HG03571 (cell line): ENCODE measurements at regions not wholly inside any gene's neighbourhood (a gene's known extent, or its start where the extent isn't known, plus 50 kb on each side); places are given as distances from the start of the nearest gene placed in this dataset.
"Not testable (repeated sequence)": the region's sequence is repeated elsewhere in the genome, so short reads cannot be mapped to it uniquely, and the experiment has no call there.

Source experiments
- ATAC-seq: cut with Tn5 transposase; IDR thresholded peaks from one replicate; pipeline ENCODE4 v1.9.1; 2021; ENCODE audit not compliant: unreplicated experiment

DNA sequence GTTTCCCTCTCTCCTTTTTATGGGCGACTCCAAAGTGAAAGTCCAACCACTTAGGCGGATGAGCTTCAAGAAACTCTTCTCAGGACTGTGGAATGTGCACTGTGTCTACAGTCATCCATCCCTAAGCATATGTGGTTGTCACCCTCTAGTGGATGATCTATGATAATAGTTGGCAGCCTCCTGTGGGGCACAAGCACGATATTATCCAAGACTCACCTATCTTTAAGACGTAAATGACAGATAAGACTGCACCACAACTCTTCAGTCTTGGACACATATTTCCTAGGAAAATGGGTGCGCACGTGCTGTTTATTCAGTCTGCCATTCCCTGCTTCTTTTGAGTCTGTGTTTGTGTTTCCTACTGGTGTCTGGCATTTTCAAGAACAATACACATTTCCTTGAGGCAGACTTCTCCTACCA, 145.5 kb upstream of the CTAGE1 start:
- peak; percentile 59 for ATAC-seq

DNA sequence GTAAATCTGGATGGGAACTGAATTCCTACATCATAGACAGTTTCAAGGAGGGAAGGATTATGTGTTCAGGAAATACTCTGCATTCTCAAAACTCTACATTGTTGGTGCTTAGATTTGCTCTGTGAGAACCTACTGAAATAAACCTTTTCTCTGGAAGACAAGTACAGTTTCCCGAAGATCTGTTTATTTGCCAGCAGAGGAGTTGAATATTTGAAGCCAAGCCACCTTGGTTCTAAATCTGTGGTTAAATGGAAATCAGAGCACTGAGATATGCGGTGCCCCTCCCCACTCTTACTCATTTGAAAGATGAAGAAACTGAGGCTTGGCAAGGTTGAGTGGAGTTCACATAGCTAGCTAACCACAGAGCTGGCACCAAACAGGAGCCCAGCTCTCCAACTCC, 146.3 kb upstream of the CTAGE1 start:
- no peak for ATAC-seq

DNA sequence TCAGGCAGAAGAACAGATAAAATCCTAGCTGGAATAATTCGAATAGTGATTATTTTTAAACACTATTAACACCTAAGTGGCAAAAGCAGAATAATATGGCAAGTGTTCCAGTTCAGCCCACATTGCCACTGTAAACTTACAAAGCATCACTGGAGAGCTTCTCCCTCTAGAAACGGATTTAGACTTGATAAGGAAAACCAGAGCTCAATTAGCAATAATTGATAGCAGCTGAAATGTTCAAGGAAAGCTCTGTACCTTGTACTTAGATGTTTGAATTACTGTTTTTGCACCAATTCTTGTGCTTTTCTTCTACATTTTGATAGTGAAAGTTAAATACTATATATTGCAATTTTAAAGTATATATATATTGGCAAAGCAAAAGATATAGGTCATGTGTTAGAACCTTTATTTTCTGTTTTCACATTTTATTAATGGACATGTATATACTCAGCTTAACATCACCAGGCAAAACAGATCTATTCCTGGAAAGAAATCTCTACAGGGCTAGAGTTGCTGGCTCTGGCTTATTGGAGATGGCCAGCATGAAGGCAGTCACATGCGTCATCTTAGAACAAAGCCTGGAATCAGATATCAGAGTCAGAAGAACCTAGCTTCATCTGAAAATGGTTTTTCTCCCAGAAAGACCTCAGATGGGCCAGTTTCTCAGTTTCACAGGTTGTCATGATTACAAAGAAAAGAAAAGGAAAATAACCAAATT, 149.1 kb upstream of the CTAGE1 start:
- ATAC-seq = no peak

DNA sequence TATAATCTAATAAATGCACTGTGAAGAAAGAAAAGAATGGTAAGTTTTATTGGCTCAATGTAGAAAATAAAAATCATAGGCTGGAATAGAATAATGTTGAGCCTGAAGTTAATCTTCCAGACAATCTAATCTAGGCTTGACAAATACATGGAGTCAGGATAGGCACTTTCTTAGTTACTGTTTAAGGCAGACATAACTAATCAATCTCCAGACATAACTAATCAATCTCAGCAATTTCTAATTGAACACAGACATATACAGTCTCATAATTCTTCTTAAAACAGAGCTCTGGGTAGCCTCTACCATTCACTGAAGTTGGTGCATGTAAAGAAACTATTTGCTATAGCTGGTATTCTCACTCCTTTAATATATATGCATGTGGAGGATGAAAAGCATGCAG, 150.1 kb upstream of the CTAGE1 start:
- ATAC-seq = no peak

DNA sequence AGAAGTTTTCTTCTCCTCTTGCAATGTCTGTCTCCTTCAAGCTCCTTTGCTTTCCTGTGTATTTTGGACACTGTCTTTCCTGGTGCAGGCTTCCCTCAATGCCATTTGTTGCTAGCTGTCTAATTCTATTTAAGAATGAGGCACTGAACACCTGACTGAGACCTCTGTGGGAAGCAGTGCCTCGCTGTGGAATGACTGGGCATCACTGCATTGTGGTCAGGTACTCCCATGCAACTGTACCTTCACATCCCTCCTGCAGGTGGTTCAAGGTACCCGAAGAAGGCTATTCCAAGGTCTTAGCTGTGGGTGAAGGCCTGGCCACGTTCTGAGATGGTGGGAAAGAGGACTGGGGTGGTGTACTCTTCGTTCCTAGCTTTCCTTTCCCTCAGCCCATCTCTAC, 152.8 kb upstream of the CTAGE1 start:
- no peak for ATAC-seq

DNA sequence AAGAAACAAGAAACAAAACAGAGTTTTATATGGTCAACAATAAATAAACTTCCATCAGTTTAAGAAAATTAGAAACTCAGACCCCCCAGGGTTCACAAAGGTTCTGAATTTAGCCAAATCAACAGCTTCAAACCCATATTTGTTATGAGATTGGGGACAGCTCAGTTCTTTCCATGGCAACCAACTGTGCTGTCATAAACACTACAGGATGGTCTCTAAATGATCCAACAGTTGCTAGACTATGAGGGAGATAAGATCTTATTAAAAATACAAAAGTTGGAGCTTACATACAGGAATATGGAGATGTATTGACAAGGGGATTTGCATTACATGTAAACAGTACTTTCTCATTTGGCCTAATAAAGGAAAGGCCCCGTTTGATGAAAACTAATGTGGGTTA, 154.6 kb upstream of the CTAGE1 start:
- ATAC-seq = no peak

DNA sequence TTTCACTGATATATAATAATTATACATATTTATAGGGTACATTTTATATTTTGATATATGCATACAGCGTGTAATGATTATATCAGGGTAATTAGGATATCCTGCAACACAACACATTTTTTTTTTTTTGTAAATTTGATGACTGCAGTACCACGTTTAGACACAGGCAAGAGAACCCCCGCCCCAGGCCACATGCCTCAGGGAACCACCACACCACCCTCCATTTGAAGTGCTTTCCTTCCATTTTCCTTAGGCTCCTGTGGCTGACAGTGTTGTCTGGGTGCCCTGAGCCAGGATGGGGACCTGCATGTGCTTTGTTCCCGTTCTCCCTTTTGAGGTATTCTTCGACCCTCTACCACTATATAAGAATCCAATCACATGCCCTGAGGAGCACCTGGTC, 161.6 kb upstream of the CTAGE1 start:
- ATAC-seq = no peak

DNA sequence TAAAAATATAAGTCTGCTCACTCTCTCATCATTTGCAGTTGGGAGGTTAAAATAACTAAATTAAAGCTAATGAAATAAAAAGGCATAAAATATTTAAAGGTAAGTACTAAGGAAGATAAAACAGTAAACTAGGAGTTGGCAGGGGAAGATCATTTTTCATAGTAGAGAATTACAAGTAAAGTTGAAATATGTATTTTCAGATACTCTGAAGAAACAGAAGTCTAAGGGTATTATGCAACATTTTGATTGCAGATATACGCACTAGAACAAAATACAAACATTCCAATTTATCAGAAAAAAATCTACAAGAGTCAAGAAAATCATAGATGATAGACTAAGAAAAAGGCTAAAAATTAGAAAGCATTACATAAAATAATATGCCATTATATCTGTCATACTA, 167.6 kb upstream of the CTAGE1 start:
- ATAC-seq = no peak

DNA sequence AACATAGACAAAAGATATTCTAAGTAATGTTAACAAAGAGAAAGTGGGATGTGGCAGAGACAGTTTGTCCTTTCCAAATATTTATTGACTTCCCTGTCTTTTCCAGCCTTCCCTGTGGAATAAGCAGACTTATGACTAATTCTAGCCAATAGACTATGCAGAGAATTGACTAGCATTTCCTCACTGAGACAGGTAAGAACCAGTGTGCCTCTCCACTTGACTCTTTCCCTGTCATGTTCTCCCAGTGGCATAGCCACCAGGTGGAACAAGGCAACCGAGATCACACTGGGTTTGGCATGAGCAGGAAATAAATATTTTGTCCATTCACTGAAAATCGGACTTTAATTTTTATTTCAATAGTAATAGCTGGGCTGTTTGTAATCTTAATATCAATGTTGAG, 168.1 kb upstream of the CTAGE1 start:
- ATAC-seq = no peak

DNA sequence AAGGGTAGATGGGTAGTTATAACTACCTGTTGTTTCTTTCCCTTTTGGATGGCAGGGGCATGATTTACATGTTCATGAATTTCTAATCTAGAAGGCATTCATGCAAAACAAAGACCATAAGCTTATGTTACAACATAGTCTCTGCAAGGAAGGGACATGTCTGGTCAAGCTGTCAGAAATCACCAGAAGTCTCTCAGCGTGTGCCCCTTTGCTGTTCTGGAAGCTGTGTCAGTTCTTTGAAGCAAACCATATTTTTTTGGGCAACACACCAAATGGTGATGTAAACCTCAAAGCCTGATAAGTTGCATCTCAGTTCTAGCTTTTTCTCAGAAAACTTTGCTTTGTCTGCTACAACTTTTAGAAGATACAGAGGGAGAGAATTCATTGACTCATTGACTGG, 173.5 kb upstream of the CTAGE1 start:
- no peak for ATAC-seq

DNA sequence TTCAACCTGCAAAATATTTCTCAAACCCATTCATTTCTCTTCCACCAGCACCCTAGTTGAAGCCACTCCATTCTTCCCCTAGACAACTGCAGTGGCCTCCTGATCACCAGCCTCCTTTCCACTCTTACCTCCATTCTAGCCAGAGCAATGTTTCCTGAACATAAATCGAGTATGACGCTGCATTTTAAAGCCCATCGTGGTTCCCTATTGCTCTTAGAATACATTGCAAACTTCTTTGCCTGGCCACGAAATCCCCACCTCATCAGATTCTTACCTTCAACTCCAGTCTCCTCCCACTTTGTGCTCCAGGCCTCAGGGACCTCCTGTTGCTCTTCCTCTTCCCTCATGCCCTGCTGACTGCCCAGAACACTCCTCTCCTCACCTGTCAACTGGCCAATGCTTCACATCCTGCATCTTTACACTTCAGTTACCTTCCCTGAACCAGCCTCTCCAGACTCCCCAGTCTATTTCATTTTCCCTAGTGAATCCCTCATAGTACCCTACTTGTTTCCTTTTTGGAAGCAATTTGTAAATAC, 176.5 kb upstream of the CTAGE1 start:
- no peak for ATAC-seq

DNA sequence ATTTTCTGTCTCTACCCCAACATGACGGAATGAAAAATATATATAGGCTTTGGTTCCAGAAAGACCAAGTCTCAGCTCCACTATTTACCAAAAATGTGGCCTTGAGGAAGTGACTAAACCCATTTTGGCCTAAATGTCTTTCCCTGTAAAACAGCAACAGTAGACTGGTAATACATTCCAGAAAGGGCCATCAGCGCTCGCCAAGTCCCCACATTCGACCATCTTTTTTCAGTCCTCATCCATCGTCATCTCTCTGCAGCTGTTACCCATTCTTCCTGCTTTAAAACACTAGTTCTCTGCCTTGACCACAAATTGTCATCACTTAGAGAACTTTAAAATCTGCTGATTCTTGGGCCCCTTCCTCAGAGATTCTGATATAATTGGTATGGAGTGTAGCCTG, 183.8 kb upstream of the CTAGE1 start:
- no peak for ATAC-seq

DNA sequence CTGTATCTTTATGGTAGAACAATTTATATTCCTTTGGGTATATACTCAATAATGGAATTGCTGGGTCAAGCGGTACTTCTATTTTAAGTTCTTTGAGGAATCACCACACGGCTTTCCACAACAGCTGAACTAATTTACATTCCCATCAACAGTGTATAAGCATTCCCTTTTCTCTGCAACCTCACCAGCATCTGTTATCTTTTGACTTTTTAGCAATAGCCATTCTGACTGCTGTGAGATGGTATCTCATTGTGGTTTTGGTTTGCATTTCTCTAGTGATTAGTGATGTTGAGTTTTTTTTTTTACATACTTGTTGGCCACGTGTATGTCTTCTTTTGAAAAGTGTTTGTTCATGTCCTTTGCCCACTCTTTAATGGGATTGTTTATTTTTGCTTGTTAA, 184.7 kb upstream of the CTAGE1 start:
- not testable (repeated sequence) for ATAC-seq

DNA sequence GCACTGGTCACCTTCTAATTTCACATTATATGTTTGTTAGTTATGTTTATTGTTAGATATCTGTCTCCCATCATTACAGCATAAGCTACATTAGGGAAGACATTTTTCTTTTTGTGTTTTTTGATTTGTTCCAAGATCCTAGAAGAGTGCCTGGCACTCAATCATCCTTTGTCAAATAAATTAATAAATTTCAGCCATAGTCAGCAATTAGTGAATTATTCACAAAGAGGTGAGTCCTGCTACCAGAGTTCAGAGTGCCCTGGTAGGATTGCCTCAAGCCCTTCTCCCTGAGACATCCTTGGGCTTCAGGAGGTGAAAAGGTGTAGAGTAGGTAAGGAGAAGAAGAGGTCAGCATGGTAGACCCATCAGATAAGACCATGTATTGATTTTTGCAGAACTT, 186.2 kb upstream of the CTAGE1 start:
- no peak for ATAC-seq

DNA sequence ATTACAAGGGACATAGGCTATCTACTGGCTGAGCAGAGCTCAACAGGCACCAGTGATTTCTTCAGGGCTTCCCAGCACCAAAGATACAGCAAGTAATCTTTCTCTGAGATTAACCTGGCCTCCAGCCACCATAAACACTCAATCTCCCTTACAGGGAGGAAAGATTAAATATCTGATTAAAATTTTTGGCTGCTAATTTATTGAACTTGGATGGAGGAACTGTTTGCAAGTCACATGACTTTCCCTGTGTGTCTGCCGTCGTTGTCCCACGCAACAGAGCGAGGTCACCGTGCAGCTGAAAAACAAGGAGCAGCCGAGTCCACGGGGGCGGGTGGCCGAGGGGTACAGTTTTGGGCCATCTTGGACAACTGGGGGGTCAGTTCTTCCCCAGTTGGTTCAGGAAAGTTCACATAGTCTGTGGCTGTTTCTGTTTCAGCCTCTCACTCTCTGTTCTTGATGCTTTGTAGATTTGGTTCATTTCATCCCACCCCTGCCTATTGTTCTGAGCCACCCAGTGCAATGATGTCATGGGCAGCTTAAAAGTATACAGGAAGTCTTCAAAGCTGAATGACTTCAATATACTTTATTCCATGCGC, 186.8 kb upstream of the CTAGE1 start:
- ATAC-seq = no peak

DNA sequence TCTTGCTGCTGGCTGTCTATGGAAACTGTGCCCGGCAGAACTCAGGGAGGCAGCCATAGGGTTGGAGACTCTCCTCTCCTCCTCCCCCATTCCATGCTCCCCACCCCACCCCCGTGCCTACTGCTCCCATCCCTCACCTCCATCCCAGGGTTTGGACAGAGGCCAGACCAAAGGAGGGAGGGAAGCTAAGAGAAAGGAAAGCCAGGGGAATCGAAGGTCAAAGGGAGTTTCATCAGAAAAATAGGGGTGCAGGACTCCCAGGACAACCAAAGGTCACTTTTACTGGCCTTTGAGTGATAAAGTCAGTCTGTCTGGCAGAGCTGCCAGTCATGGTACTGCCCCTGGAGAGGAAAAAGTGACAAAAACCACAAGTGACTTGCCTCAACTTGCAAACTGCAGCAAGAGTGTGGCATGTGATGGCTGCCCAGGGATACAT, 187.3 kb upstream of the CTAGE1 start:
- no peak for ATAC-seq

DNA sequence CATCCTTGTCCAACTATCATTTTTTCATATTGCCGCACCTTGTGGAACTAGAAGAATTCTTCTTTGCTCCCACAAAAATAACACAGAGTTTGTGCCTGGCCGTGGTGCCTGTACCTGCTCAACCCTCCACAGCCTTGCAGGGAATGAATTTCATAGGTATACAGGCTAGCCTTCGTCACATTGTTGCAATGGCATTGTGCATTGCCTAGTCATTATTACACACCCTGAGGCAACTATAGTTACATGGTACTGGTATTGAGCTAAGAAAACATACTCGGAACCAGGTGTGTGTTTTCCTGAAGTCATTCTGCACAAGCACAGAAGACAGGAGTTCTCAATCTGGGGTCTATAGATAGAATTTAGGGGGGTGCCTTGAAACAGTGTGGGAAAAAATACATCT, 188.0 kb upstream of the CTAGE1 start:
- ATAC-seq = no peak

DNA sequence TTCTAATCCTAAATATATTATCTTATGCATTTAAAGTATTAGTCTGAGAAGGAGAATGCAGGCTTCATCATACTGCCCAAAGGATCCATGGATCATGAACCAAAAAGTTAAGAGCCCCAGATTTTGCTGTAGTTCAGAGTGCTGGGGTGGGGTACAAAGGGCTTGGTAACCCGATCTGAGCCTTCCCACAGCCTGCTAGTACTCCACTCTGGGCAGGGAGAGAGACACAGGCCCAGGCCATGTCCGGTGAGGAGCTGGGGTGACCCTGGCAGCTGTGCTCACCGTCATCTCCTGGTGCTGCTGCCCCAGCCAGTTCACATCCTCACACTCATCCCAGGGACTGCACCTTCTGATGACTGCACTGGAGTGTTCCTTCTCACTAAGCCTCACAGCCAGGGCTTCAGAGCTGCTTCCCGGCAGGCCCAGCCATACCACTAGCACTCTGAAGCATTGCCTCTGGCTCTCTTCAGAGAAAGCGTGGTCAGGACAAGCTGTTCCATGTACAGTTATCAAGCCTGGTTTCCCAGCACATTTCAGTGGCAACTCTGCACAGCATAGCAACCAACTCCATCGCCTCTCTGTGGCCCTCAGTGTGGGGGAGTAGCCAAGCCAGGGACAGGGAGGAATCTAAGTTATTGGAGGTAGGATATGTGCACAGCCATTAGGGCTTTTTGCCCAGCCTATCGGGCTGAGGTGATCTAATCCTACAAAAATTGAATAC, 189.0 kb upstream of the CTAGE1 start:
- ATAC-seq = no peak

DNA sequence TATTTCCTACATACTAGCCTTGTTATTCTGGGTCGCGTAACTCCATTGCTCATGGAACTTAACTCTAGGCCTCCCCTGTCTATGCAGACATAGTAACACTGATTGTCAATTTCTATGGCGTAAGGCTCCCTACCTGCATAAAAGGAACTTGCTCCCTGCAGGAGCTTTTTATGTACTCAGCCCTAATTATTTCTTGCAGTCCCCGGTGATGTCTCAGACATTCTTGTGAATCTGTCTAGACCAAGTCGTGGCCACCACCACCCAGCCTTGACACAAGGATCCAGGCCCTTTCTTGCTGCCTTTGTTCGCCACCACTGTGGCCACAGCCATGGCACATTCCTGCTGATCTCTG, 189.5 kb upstream of the CTAGE1 start:
- no peak for ATAC-seq

DNA sequence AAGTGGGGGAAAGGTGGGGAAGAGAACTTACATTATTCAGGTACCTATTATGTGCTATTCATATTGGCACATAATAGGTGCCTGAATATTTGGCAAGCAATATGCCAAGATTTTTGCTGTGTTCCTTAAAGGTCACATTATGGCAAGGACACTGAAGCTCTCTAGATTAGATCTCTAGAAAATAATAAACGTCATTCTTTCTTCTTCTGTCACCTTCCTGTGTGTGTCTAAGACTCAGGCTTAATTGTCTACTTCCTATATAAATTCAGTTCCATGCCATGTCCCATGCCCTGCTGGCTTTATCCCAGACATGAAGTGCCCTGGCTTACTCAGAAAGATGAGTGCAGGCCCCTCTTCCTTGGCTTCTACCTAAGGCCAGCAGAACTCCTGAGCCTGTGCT, 191.1 kb upstream of the CTAGE1 start:
- no peak for ATAC-seq

DNA sequence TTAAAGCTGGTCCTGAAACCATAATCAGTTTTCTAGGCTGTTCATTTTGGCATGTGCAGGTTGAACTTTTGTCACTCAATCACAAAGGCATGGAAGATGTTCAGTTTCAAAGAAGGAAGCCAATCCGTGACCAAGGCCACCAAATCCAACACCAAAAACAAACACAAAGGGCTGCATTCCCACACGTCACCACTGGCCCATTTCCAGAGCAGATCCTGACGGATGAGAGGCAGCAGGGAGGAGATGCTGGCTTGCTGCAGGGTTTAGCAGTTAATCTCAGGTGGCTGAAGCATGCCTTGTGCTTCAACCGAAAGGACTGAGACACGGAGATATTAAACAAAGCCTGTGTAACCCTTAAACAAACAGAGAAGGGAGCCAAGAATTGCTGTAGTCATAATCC, 191.9 kb upstream of the CTAGE1 start:
- no peak for ATAC-seq

DNA sequence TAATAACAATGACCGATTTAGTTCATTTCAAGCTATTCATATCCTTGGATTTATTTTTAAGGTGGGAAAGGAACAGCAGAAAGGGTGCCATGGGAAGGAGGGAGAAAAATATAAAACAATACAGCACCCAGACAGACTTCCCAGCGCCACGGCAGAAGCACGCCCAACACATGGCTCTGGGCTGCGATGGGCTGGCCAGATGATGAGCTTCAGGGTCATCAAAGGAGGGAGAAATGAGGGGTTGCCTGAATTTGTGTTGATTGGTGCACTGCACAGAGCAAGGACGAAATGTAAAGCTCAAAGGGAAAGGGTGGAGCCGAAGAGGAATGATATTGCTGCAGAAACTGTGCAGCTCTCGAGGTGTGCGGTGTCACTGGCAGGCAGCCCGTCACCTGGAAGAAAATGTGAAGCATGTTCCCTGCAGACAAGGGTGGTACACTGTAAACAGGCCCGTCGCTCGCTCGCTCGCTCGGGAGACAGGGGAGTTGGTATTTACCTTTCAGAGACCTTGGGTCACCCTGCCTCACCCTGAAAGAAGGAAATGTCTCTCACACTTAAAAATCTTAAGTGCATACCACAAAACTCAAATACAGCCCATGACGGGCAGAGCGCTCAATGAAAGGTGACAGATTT, 195.5 kb upstream of the CTAGE1 start:
- ATAC-seq = no peak
